Head of caudate nucleus (tissue), 42 donors: ENCODE measurements at regions not wholly inside any gene's neighbourhood (a gene's known extent, or its start where the extent isn't known, plus 50 kb on each side); places are given as distances from the start of the nearest gene placed in this dataset.
A peak's percentile ranks its signal among the peaks of the same experiment; 100 is the strongest.
"Not testable (repeated sequence)": the region's sequence is repeated elsewhere in the genome, so short reads cannot be mapped to it uniquely, and the experiment has no call there.

Experiments used
- DNase-seq, 42 donors: peaks; one replicate each; pipeline versions ENCODE4 v3.0.0 to v3.0.0-alpha.2; 2020 to 2021; ENCODE audit warnings: mixed read lengths in 7 of 42
- intact Hi-C: fragments of 100-400 bp; cut with DNase I; formaldehyde crosslinking; loops from one replicate; pipeline ENCODE4 v1.15.0; 2022

- intact Hi-C loops = no loop called here
- DNase-seq = no peak
Measured at GRCh38 chr10:34957531-34957930, 132.6 kb downstream of the CUL2 start.

- intact Hi-C loops = no loop called here
- no peak for DNase-seq
Measured at GRCh38 chr10:34956756-34957155, 133.4 kb downstream of the CUL2 start.

GRCh38 chr10:34955391-34955790 lies 134.8 kb downstream of the CUL2 start:
- intact Hi-C loops = no loop called here
- no peak for DNase-seq

GRCh38 chr10:34954142-34954541 lies 136.0 kb downstream of the CUL2 start:
- no peak for DNase-seq
- intact Hi-C loops = no loop called here

- DNase-seq, intact Hi-C loops: not testable (repeated sequence)
Measured at GRCh38 chr10:34951263-34951887, 136.3 kb upstream of the PARD3 start.

- DNase-seq, intact Hi-C loops: not testable (repeated sequence)
Measured at GRCh38 chr10:34945951-34946522, 130.9 kb upstream of the PARD3 start.

GRCh38 chr10:34941471-34942357 lies 126.6 kb upstream of the PARD3 start:
- intact Hi-C loops = no loop called here
- DNase-seq = no peak

- DNase-seq = no peak
- intact Hi-C loops = no loop called here
Measured at GRCh38 chr10:34940436-34940835, 125.3 kb upstream of the PARD3 start.

GRCh38 chr10:34938399-34938670 lies 123.2 kb upstream of the PARD3 start:
- intact Hi-C loops = no loop called here
- DNase-seq = no peak

- intact Hi-C loops = not testable (repeated sequence)
Measured at GRCh38 chr10:34937643-34938398, 122.7 kb upstream of the PARD3 start.

GRCh38 chr10:34936061-34936460 lies 121.0 kb upstream of the PARD3 start:
- no peak for DNase-seq
- intact Hi-C loops = no loop called here

More at GRCh38 chr10:34937643-34938398, 122.7 kb upstream of the PARD3 start:
- peak in 1 of 42 donors; percentile 4 for DNase-seq

GRCh38 chr10:34933676-34934075 lies 118.6 kb upstream of the PARD3 start:
- peak in 12 of 42 donors; percentile 13 to 47 (median 21) for DNase-seq

GRCh38 chr10:34932235-34932634 lies 117.1 kb upstream of the PARD3 start:
- DNase-seq = no peak
- intact Hi-C loops = no loop called here

More at GRCh38 chr10:34933676-34934075, 118.6 kb upstream of the PARD3 start:
- intact Hi-C loops = no loop called here

- intact Hi-C loops = no loop called here
- no peak for DNase-seq
Measured at GRCh38 chr10:34931216-34931615, 116.1 kb upstream of the PARD3 start.

GRCh38 chr10:34922138-34922537 lies 107.0 kb upstream of the PARD3 start:
- DNase-seq = no peak
- intact Hi-C loops = no loop called here

GRCh38 chr10:34920578-34920977 lies 105.5 kb upstream of the PARD3 start:
- intact Hi-C loops = no loop called here
- no peak for DNase-seq

- DNase-seq = peak in 31 of 42 donors; percentile 7 to 72 (median 36)
Measured at GRCh38 chr10:34918776-34919315, 103.8 kb upstream of the PARD3 start.

GRCh38 chr10:34918060-34918775 lies 103.1 kb upstream of the PARD3 start:
- peak in 20 of 42 donors; percentile 6 to 44 (median 20) for DNase-seq
- intact Hi-C loops = no loop called here

More at GRCh38 chr10:34918776-34919315, 103.8 kb upstream of the PARD3 start:
- intact Hi-C loops = no loop called here

- DNase-seq = peak in 26 of 42 donors; percentile 5 to 73 (median 32)
- intact Hi-C loops = no loop called here
Measured at GRCh38 chr10:34916314-34916713, 101.2 kb upstream of the PARD3 start.
